ENCODE measurements at regions not wholly inside any gene's neighbourhood (a gene's known extent, or its start where the extent isn't known, plus 50 kb on each side); places are given as distances from the start of the nearest gene placed in this dataset.

- no peak for DNase-seq (ENCODE audit: low spot score)
- no peak for FAIRE-seq
Measured at GRCh38 chr9:121550041-121550440, 50.4 kb upstream of the GGTA1 start.

GRCh38 chr9:121550569-121551512, 51.2 kb upstream of the GGTA1 start:
- DNase-seq (ENCODE audit: low spot score) (peak; percentile 74), FAIRE-seq (peak; percentile 53)

GRCh38 chr9:121551985-121552753, 52.5 kb upstream of the GGTA1 start:
- FAIRE-seq (no peak), DNase-seq (ENCODE audit: low spot score) (no peak)

- no peak for DNase-seq (ENCODE audit: low spot score)
- no peak for FAIRE-seq
Measured at GRCh38 chr9:121556082-121556481, 56.4 kb upstream of the GGTA1 start.

- peak; percentile 75 for DNase-seq (ENCODE audit: low spot score)
- peak; percentile 56 for FAIRE-seq
Measured at GRCh38 chr9:121556580-121556979, 56.9 kb upstream of the GGTA1 start.

- peak; percentile 84 for DNase-seq (ENCODE audit: low spot score)
- no peak for FAIRE-seq
Measured at GRCh38 chr9:121557581-121558447, 58.2 kb upstream of the GGTA1 start.

GRCh38 chr9:121558473-121558872, 58.8 kb upstream of the GGTA1 start:
- FAIRE-seq (no peak), DNase-seq (ENCODE audit: low spot score) (no peak)

GRCh38 chr9:121559183-121559582, 59.5 kb upstream of the GGTA1 start:
- DNase-seq (ENCODE audit: low spot score) (no peak), FAIRE-seq (no peak)

- FAIRE-seq (no peak), DNase-seq (ENCODE audit: low spot score) (no peak)
Measured at GRCh38 chr9:121560921-121561320, 61.3 kb upstream of the GGTA1 start.

- FAIRE-seq (no peak), DNase-seq (ENCODE audit: low spot score) (no peak)
Measured at GRCh38 chr9:121561385-121562222, 62.0 kb upstream of the GGTA1 start.

- DNase-seq (ENCODE audit: low spot score) (no peak), FAIRE-seq (no peak)
Measured at GRCh38 chr9:121562301-121562700, 62.7 kb upstream of the GGTA1 start.

- DNase-seq (ENCODE audit: low spot score): no peak
- FAIRE-seq: no peak
Measured at GRCh38 chr9:121563425-121563824, 63.8 kb upstream of the GGTA1 start.

- FAIRE-seq: no peak
- DNase-seq (ENCODE audit: low spot score): no peak
Measured at GRCh38 chr9:121563881-121564460, 64.3 kb upstream of the GGTA1 start.

GRCh38 chr9:121564504-121565260, 65.0 kb upstream of the GGTA1 start:
- DNase-seq (ENCODE audit: low spot score) (no peak), FAIRE-seq (no peak)

GRCh38 chr9:121566481-121567465, 67.1 kb upstream of the GGTA1 start:
- FAIRE-seq: no peak
- peak; percentile 41 for DNase-seq (ENCODE audit: low spot score)

GRCh38 chr9:121567500-121568342, 68.1 kb upstream of the GGTA1 start:
- FAIRE-seq (no peak), DNase-seq (ENCODE audit: low spot score) (no peak)

All from urothelium cell line (cell line).